Spleen (tissue), 7 donors: ENCODE measurements at regions not wholly inside any gene's neighbourhood (a gene's known extent, or its start where the extent isn't known, plus 50 kb on each side); places are given as distances from the start of the nearest gene placed in this dataset.

Experiments
- CTCF ChIP-seq, 11 experiments: fragments of 200-600 bp in 7 of 11; fragments of 450-650 bp in 4 of 11; sonication (generic) in 4 of 11; IDR thresholded peaks in 8 of 11; conservative IDR thresholded peaks in 3 of 11; 1 replicate in 7 of 11; 2 replicates in 4 of 11; pipeline versions ENCODE4 v1.4.0 to v1.8.0; 2016 to 2021; ENCODE audit warnings: antibody characterized with exemption in 11 of 11, inconsistent platforms in 4 of 11, mild to moderate bottlenecking in 1 of 11
- POLR2A ChIP-seq, 3 donors: fragments of 450-650 bp; IDR thresholded peaks; one replicate each; pipeline ENCODE4 v1.5.1; 2017; ENCODE audit warnings: antibody characterized with exemption in 3 of 3, mild to moderate bottlenecking in 1 of 3
- donor health status: DM: no; HTN: no; CAD: no; lungs with moderate emphysema.
- donor health status: DM: no; HTN: no; CAD: no.
- donor health status: DM: no; HTN: no; CAD: no.

GRCh38 chr11:91104237-91104636 lies 881.4 kb upstream of the CHORDC1 start:
- no peak for TF ChIP-seq POLR2A (IDR thresholded peaks at IDR 0.05)
- TF ChIP-seq CTCF (IDR thresholded peaks at IDR 0.05 in 8 of 11, conservative IDR thresholded peaks at IDR 0.05 in 3 of 11) = no peak
